ENCODE measurements at regions not wholly inside any gene's neighbourhood (a gene's known extent, or its start where the extent isn't known, plus 50 kb on each side); places are given as distances from the start of the nearest gene placed in this dataset.

GRCh38 chr13:73751290-73751689, 382.9 kb downstream of the KLF12 start:
- DNase-seq (ENCODE audit: low read depth): no peak

- no peak for DNase-seq (ENCODE audit: low read depth)
These were observed 385.8 kb downstream of the KLF12 start for GRCh38 chr13:73748404-73748803.

GRCh38 chr13:73745190-73745589, 389.0 kb downstream of the KLF12 start:
- DNase-seq (ENCODE audit: low read depth): no peak

DNA sequence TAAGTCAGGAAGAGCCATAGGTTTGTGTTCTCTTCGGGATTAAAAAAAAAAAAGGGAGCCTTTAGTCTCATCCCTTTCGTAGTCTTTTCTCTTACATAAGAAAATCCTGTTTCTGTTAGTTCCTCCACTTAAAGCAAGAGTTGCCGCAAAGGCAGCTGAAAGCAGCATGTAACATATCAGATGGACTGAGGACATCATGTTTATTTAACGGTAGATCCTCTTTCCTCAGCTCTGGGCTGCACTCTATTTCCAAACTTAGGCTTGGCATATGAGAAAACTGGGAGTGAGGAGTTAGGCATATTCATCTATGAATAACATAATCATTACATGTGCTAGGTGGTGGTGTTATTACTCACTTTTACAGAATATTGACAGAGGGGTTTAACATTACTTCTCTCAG, 391.2 kb downstream of the KLF12 start:
- no peak for DNase-seq (ENCODE audit: low read depth)

- DNase-seq (ENCODE audit: low read depth): no peak
These were observed 392.5 kb downstream of the KLF12 start for GRCh38 chr13:73741742-73742141.

DNA sequence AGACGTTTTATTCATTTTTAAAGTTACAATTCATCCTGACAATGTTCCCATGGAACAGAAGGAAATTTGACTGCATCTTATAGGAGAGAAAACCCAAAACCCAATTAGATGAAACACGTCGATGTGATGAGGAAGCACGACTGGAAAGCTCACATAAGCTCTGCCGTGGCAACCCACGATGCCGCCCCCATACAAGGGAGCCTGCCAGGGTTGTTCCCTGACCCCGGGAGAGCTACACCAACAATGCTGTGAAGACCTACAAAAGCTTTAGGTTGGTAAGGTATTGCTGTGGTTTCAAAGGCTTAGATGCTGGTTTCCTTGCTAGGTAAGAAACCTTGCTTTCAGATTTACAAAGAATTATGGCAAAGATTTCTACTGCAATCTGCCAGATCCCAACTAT, 393.1 kb downstream of the KLF12 start:
- DNase-seq (ENCODE audit: low read depth): no peak

- DNase-seq (ENCODE audit: low read depth): no peak
These were observed 393.5 kb downstream of the KLF12 start for GRCh38 chr13:73740666-73741065.

DNA sequence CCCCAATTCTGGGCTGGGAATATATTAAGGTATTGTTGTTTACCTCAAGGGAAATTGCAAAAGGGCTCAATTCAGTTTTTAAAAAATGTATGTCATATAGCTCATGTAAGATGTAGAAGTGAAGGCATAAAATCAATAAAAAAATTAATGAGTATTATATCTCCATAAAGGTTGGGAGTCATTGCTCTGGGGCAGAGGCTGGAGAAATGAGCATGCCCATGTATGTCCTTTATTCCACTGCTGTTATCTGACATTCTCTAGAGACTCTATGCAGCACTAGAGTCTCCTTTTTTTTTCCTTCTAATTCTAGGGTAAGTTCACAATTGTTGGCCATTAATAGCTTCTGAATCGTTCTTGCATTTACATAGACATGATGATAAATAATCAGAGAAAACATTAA, 394.8 kb downstream of the KLF12 start:
- no peak for DNase-seq (ENCODE audit: low read depth)

DNA sequence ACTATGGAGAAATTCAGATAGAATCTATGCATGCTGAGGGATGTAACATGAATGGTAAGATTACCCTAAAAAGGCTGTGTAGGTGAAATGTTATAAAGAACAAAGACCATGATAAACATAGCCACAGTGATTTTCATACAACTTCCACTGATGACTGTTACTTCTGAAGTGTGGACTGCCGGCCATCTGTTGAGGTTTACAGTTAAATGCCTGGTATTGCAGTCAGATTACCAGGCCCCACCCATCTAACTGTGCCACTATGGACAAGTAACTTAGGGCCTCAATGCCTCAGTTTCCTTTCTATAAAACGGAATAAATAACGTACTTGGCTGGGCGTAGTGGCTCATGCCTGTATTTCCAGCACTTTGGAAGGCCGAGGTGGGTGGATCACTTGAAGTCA, 395.6 kb downstream of the KLF12 start:
- DNase-seq (ENCODE audit: low read depth): no peak

DNA sequence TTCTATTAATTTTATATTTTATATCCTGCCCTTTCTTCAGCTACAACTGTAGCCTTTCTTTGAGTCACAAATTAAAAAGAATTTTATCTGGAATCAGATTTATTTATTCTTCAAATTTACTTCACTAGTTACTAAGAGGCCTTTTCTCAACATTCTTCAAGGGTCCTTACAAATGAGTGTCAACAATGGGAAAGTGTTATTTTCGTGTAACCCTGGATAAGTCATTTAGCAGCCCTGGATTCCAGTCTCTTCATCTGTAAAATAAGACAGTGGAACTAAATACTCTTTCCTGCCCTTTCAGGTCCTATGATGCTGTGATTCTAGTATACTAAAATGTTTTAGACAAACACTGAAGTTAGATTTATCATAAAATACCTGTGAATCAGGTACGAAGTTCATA, 397.0 kb downstream of the KLF12 start:
- no peak for DNase-seq (ENCODE audit: low read depth)

DNA sequence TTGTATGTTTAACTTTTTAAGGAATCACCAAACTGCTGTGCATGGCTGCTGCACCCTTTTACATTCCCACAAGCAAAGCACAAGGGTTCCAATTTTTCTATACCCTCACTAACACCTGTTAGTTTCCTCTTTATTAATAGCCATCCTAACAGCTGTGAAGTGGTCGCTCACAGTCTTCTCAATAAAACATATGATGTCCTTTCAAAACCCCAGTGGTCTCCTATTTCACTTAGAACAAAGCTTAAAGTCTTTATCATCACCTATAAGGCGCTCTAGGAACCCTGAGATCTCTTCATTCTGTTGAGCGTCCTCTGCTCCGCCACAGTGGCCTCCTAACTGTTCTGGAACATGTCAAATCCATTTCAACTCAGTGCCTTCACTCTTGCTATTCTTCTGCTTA, 400.5 kb downstream of the KLF12 start:
- DNase-seq (ENCODE audit: low read depth): no peak

DNA sequence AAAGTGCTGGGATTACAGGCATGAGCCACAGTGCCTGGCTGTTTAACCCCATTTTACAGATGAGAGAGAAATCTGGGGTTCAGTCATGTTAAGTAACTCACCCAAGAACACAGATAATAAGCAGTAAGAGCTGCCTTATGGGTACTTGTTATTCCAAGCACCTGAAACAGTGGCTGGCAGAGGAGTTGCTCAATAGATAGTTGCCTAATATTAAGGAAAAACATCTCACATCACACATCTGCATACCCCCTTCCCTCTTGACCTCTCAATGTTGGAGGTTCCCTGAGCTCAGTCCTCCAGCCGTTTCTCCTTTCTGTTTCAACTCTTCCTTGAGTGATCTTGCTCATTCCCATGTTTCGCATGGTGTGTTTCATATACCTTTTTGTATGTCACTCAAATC, 401.9 kb downstream of the KLF12 start:
- DNase-seq (ENCODE audit: low read depth): no peak

DNA sequence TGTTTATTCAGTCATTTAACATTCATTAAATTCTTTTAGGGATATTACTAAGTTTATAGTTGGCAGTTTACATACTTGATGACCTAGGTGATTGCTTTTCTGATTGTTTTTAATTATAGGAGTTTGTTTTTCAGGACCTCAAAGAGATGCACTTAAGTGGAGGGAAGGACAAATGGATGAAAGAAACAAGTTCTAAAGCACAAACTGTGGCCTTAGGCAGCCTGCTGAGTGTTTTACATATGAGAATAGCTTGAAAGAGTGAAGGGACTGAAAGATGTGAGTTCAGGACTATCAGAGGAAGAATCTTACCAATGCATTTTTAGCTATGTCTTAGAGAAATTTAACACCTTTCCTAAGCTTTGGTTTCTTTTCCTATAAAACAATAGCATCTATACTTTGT, 402.6 kb downstream of the KLF12 start:
- DNase-seq (ENCODE audit: low read depth): no peak

- no peak for DNase-seq (ENCODE audit: low read depth)
These were observed 404.2 kb downstream of the KLF12 start for GRCh38 chr13:73730014-73730413.

GRCh38 chr13:73729046-73729445, 405.2 kb downstream of the KLF12 start:
- DNase-seq (ENCODE audit: low read depth): no peak

- no peak for DNase-seq (ENCODE audit: low read depth)
These were observed 412.1 kb downstream of the KLF12 start for GRCh38 chr13:73722120-73722519.

- DNase-seq (ENCODE audit: low read depth): no peak
These were observed 412.6 kb downstream of the KLF12 start for GRCh38 chr13:73721571-73721970.

GRCh38 chr13:73720216-73720840, 413.9 kb downstream of the KLF12 start:
- DNase-seq (ENCODE audit: low read depth): no peak

DNA sequence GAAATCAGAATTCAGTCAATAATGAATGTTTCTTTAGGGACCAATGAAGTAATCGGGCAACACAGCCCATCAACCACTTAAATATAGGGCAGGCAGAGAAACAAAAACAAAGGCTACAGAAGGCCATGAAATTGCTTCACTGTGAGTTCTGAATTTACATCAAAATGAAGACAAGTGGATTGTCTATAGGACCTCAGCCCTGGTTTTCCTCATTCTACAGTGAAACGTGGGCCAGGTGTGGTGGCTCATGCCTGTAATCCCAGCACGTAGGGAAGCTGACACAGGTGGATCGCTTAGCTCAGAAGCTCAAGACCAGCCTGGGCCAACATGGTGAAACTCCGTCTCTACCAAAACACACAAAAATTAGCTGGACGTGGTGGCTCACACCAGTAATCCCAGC, 416.0 kb downstream of the KLF12 start:
- DNase-seq (ENCODE audit: low read depth): no peak

DNA sequence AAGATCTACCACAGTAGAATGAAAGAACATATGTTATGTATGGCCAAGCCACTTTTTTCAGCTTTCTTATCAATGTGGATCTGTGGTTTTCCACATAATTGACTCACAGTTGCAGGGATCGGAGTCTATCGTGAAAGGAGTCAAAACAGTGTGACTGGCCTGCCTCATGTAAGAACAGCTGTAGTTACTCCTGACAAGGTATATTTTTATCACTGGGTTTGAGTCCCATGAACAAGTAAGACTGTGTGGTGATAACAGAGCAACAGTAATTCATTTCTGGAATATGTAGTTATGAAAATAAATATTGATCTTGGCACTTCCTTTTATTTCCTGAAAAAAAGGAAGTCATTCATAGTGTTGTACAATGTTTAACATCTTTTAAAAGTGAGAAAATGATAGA, 416.6 kb downstream of the KLF12 start:
- DNase-seq (ENCODE audit: low read depth): no peak

- DNase-seq (ENCODE audit: low read depth): no peak
These were observed 418.2 kb downstream of the KLF12 start for GRCh38 chr13:73715911-73716510.

DNA sequence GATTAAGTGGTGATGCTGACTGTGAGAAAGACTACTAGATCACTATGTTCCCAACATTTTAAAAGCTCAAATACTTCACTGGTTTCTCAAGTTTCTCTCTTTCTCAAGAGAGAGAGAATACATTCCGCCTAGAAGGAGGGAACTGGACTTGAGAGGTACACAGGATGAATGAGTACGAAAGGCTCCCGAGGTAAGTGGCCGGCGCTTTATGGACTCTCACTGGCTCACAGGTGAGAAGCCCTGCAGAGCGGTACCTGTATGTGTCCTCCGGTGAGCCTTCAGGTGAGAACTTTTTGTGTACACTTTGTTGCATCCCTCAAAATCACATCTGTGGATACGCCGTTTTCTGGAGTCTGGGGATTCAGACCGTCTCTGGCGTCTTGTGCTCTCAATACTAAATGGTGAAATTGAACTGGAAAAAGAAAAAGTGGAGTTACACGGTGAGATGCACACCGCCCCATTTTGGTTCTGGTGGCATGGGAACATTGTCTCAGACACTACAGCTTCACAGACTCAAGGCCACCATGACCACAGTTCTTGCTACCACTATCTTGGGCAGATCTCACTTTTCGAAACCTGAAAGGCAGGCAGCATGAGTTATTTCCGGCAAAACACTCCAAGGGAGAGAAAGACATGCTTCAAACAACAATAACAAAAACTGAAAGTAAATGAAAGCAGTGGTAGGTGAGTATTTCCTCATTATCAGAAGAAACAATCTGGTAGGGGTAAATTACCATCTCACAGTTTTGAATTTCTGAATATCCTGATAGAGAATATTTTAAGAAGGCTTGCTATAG, 418.9 kb downstream of the KLF12 start:
- peak; percentile 39 for DNase-seq (ENCODE audit: low read depth)

GRCh38 chr13:73714522-73714921, 419.7 kb downstream of the KLF12 start:
- DNase-seq (ENCODE audit: low read depth): no peak
